Fibroblast of lung (primary cell): ENCODE measurements at regions not wholly inside any gene's neighbourhood (a gene's known extent, or its start where the extent isn't known, plus 50 kb on each side); places are given as distances from the start of the nearest gene placed in this dataset.

Source experiments
- DNase-seq, 2 donors: peaks; one replicate each; pipeline versions ENCODE4 v3.0.0 to v3.0.0-alpha.2; 2010; ENCODE audit warnings: low read depth in 2 of 2
- H2AFZ ChIP-seq: 2 replicates; pipeline ENCODE4 v1.5.1; 2012; ENCODE audit warnings: low read length, control low read depth, inconsistent platforms
- H3K27ac ChIP-seq: 2 replicates; pipeline ENCODE4 v1.5.1; 2011; ENCODE audit warnings: low read length, control low read depth; ENCODE audit not compliant: insufficient read depth
- H3K27me3 ChIP-seq: 2 replicates; pipeline ENCODE4 v1.5.1; 2011; ENCODE audit warnings: mild to moderate bottlenecking, low read length; ENCODE audit not compliant: control insufficient read depth, insufficient read depth
- H3K36me3 ChIP-seq: 2 replicates; pipeline ENCODE4 v1.5.1; 2011; ENCODE audit warnings: low read length; ENCODE audit not compliant: control insufficient read depth, insufficient read depth
- H3K4me1 ChIP-seq: 2 replicates; pipeline ENCODE4 v1.5.1; 2011; ENCODE audit warnings: low read length; ENCODE audit not compliant: control insufficient read depth, insufficient read depth; ENCODE audit errors: extremely low read depth
- H3K4me2 ChIP-seq: 2 replicates; pipeline ENCODE4 v1.5.1; 2011; ENCODE audit warnings: low read length, control low read depth; ENCODE audit not compliant: insufficient read depth; ENCODE audit errors: extremely low read depth
- H3K4me3 ChIP-seq, 4 experiments: fragments of 200-600 bp in 1 of 4; sonication (generic) in 1 of 4; replicated peaks in 1 of 4; 2 replicates each; pipeline ENCODE4 v1.5.1; 2011 to 2016; ENCODE audit warnings: low read length in 4 of 4, low read depth in 3 of 4, mild to moderate bottlenecking in 3 of 4, control low read depth in 2 of 4, inconsistent platforms in 1 of 4, mixed read lengths in 1 of 4; ENCODE audit not compliant: insufficient read depth in 1 of 4; ENCODE audit errors: control extremely low read depth in 1 of 4
- H3K79me2 ChIP-seq: 2 replicates; pipeline ENCODE4 v1.5.1; 2012; ENCODE audit warnings: mild to moderate bottlenecking, low read length, inconsistent platforms; ENCODE audit not compliant: control insufficient read depth, insufficient read depth
- H3K9ac ChIP-seq: 2 replicates; pipeline ENCODE4 v1.5.1; 2011; ENCODE audit warnings: mild to moderate bottlenecking, low read length, control low read depth; ENCODE audit not compliant: insufficient read depth
- H3K9me3 ChIP-seq: 2 replicates; pipeline ENCODE4 v1.5.1; 2012; ENCODE audit warnings: low read depth, low read length; ENCODE audit not compliant: control insufficient read depth, insufficient read depth
- H4K20me1 ChIP-seq: 2 replicates; pipeline ENCODE4 v1.5.1; 2011; ENCODE audit warnings: low read length; ENCODE audit not compliant: control insufficient read depth, insufficient read depth; ENCODE audit errors: extremely low read depth
- EZH2 ChIP-seq: IDR thresholded peaks from 2 replicates; pipeline ENCODE4 v1.5.1; 2012; ENCODE audit warnings: low read length, control low read depth, mild to moderate bottlenecking; ENCODE audit errors: missing control alignments
- TF ChIP-seq, protein P1 (sequence below), 2 donors: IDR thresholded peaks in 1 of 2; conservative IDR thresholded peaks in 1 of 2; 1 replicate in 1 of 2; 2 replicates in 1 of 2; pipeline ENCODE4 v1.5.1; 2011 to 2012; ENCODE audit warnings: low read length in 2 of 2, control low read depth in 1 of 2, inconsistent platforms in 1 of 2, low read depth in 1 of 2, mild to moderate bottlenecking in 1 of 2

DNA sequence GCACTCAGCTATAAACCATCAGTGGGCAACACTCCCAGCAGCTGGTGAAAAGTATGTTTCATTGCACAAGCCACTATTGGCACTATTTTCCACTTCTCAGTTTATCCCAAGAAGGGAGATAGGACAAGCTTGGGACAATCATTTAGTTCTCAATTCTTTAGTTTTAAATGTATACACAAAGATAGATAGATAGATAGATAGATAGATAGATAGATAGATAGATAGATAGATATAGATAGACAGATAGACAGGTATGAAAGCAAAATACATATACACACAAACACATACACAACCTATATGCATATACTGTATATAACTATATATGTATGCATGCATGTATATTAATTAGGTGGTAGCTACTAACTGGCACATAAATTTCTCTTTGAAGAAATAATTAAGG, 411.6 kb upstream of the KCND2 start:
- H3K79me2 ChIP-seq = no peaks in the 10 kb centered on the region
- no peak for TF ChIP-seq EZH2
- TF ChIP-seq, protein P1, sequence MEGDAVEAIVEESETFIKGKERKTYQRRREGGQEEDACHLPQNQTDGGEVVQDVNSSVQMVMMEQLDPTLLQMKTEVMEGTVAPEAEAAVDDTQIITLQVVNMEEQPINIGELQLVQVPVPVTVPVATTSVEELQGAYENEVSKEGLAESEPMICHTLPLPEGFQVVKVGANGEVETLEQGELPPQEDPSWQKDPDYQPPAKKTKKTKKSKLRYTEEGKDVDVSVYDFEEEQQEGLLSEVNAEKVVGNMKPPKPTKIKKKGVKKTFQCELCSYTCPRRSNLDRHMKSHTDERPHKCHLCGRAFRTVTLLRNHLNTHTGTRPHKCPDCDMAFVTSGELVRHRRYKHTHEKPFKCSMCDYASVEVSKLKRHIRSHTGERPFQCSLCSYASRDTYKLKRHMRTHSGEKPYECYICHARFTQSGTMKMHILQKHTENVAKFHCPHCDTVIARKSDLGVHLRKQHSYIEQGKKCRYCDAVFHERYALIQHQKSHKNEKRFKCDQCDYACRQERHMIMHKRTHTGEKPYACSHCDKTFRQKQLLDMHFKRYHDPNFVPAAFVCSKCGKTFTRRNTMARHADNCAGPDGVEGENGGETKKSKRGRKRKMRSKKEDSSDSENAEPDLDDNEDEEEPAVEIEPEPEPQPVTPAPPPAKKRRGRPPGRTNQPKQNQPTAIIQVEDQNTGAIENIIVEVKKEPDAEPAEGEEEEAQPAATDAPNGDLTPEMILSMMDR (conservative IDR thresholded peaks at IDR 0.05 in 1 of 2, IDR thresholded peaks at IDR 0.05 in 1 of 2; ENCODE audit: low read depth in 1 of 2, low read length in 2 of 2) = no peak

DNA sequence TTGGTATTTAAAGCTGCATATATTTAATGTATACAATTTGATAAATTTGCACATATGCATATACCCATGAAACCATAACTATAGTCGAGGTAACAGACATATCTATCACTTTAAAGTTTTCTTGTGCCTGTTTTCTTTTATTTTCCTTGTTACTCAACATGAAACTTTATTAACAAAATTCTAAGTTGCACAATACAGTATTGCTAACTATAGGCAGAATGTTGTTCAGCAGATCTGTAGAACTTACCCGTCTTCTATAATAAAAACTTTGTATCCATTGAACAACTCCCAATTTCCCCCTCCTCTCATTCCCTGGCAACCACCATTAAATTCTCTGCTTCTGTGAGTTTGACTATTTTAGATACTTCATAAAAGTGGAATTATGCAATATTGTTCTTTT, 404.6 kb upstream of the KCND2 start:
- no peaks in the 10 kb centered on the region for H3K9me3 ChIP-seq
- no peak overlapping the region for H3K4me2 ChIP-seq
- H4K20me1 ChIP-seq = no peaks in the 10 kb centered on the region
- H3K9ac ChIP-seq = no peak overlapping the region
- no peak for TF ChIP-seq EZH2
- TF ChIP-seq, protein P1 (conservative IDR thresholded peaks at IDR 0.05 in 1 of 2, IDR thresholded peaks at IDR 0.05 in 1 of 2; ENCODE audit: low read depth in 1 of 2, low read length in 2 of 2) = no peak
- H2AFZ ChIP-seq = no peak overlapping the region
- H3K27ac ChIP-seq = no peak overlapping the region
- DNase-seq = no peak
- no peaks in the 10 kb centered on the region for H3K27me3 ChIP-seq
- no peak overlapping the region for H3K4me3 ChIP-seq
- H3K79me2 ChIP-seq = no peaks in the 10 kb centered on the region
- H3K4me1 ChIP-seq = no peaks in the 10 kb centered on the region
- no peaks in the 10 kb centered on the region for H3K36me3 ChIP-seq

More for the DNA sequence above, 411.6 kb upstream of the KCND2 start:
- H3K27me3 ChIP-seq = no peaks in the 10 kb centered on the region
- H3K27ac ChIP-seq = no peak overlapping the region
- H4K20me1 ChIP-seq = no peaks in the 10 kb centered on the region
- H3K9ac ChIP-seq = no peak overlapping the region
- H3K4me2 ChIP-seq = no peak overlapping the region
- no peak overlapping the region for H3K4me3 ChIP-seq
- no peaks in the 10 kb centered on the region for H3K36me3 ChIP-seq
- H2AFZ ChIP-seq = no peak overlapping the region
- no peaks in the 10 kb centered on the region for H3K4me1 ChIP-seq
- DNase-seq = no peak
- H3K9me3 ChIP-seq = no peaks in the 10 kb centered on the region

DNA sequence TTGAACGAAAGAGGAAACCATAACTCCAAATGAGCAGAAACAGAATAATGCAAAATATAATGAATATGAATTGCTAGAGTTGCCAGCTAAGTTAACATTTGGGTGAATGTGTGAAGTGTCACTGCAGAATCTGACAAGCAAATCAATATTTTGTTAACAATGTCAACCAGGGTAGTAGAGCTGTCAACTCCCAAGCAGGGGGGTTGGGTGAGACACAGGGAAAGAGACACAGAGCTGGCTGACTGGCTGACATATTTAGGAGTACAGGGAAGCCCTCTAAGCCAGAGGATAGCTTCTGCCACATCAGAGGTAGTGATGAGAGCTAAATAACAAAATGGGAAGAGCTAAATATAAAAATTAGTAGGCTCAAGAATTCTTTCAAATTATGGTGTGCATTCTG, 393.1 kb upstream of the KCND2 start:
- Histone ChIP-seq H4K20me1 (no peaks in the 10 kb centered on the region), H3K9ac (no peak overlapping the region), H3K4me1 (no peaks in the 10 kb centered on the region), H3K27me3 (no peaks in the 10 kb centered on the region), H3K4me3 (no peak overlapping the region), H3K9me3 (no peaks in the 10 kb centered on the region), H3K27ac (no peak overlapping the region), H3K36me3 (no peaks in the 10 kb centered on the region), H3K79me2 (no peaks in the 10 kb centered on the region), H3K4me2 (no peak overlapping the region), H2AFZ (no peak overlapping the region)
- TF ChIP-seq, protein P1 (conservative IDR thresholded peaks at IDR 0.05 in 1 of 2, IDR thresholded peaks at IDR 0.05 in 1 of 2; ENCODE audit: low read depth in 1 of 2, low read length in 2 of 2) = no peak
- no peak for TF ChIP-seq EZH2
- DNase-seq = no peak
